ENCODE measurements at regions not wholly inside any gene's neighbourhood (a gene's known extent, or its start where the extent isn't known, plus 50 kb on each side); places are given as distances from the start of the nearest gene placed in this dataset.
"Not testable (repeated sequence)": the region's sequence is repeated elsewhere in the genome, so short reads cannot be mapped to it uniquely, and the experiment has no call there.

GRCh38 chr9:38183994-38184568, 115.1 kb upstream of the SHB start:
- no peak for DNase-seq

GRCh38 chr9:38182321-38182720, 113.3 kb upstream of the SHB start:
- no peak for DNase-seq

GRCh38 chr9:38181866-38182265, 112.8 kb upstream of the SHB start:
- no peak for DNase-seq

GRCh38 chr9:38181232-38181631, 112.2 kb upstream of the SHB start:
- DNase-seq: no peak

- DNase-seq: no peak
Measured at GRCh38 chr9:38180656-38181055, 111.6 kb upstream of the SHB start.

- no peak for DNase-seq
Measured at GRCh38 chr9:38179965-38180364, 110.9 kb upstream of the SHB start.

GRCh38 chr9:38178237-38178636, 109.2 kb upstream of the SHB start:
- DNase-seq: no peak

- no peak for DNase-seq
Measured at GRCh38 chr9:38177680-38178079, 108.7 kb upstream of the SHB start.

GRCh38 chr9:38176251-38176650, 107.2 kb upstream of the SHB start:
- no peak for DNase-seq

GRCh38 chr9:38175423-38175822, 106.4 kb upstream of the SHB start:
- DNase-seq: no peak

GRCh38 chr9:38172586-38172985, 103.6 kb upstream of the SHB start:
- no peak for DNase-seq

GRCh38 chr9:38171926-38172325, 102.9 kb upstream of the SHB start:
- no peak for DNase-seq

GRCh38 chr9:38171538-38171884, 102.5 kb upstream of the SHB start:
- no peak for DNase-seq

GRCh38 chr9:38170763-38171537, 101.9 kb upstream of the SHB start:
- not testable (repeated sequence) for DNase-seq

GRCh38 chr9:38170155-38170554, 101.1 kb upstream of the SHB start:
- DNase-seq: not testable (repeated sequence)

GRCh38 chr9:38166501-38166900, 97.5 kb upstream of the SHB start:
- DNase-seq: no peak

GRCh38 chr9:38164659-38165221, 95.7 kb upstream of the SHB start:
- DNase-seq: no peak

GRCh38 chr9:38163518-38163917, 94.5 kb upstream of the SHB start:
- no peak for DNase-seq

- no peak for DNase-seq
Measured at GRCh38 chr9:38162332-38163211, 93.5 kb upstream of the SHB start.

GRCh38 chr9:38160613-38161215, 91.7 kb upstream of the SHB start:
- no peak for DNase-seq

- DNase-seq: no peak
Measured at GRCh38 chr9:38159599-38159998, 90.6 kb upstream of the SHB start.

GRCh38 chr9:38158628-38159027, 89.6 kb upstream of the SHB start:
- no peak for DNase-seq
